ENCODE measurements at regions not wholly inside any gene's neighbourhood (a gene's known extent, or its start where the extent isn't known, plus 50 kb on each side); places are given as distances from the start of the nearest gene placed in this dataset.

GRCh38 chr9:79028101-79028500 lies 543.7 kb upstream of the TLE4 start:
- no peaks in the 10 kb centered on the region for H3K36me3 ChIP-seq
- no peak overlapping the region for H3K4me3 ChIP-seq

GRCh38 chr9:79034583-79034982 lies 537.2 kb upstream of the TLE4 start:
- intact Hi-C loops (cut with DNase I; ENCODE audit: low total_unique reads) = no loop called here
- H3K36me3 ChIP-seq = no peaks in the 10 kb centered on the region
- H3K4me3 ChIP-seq = no peak overlapping the region
- no peak for DNase-seq
- TF ChIP-seq POLR2A (IDR thresholded peaks at IDR 0.05) (no peak), EP300 (IDR thresholded peaks at IDR 0.05) (no peak), POLR2AphosphoS5 (IDR thresholded peaks at IDR 0.05) (no peak), CTCF (IDR thresholded peaks at IDR 0.05) (no peak)
- no peak overlapping the region for H3K27ac ChIP-seq
- peaks cover 0 to 3% (median 0%) of the 10 kb centered on the region in 3 donors for H3K27me3 ChIP-seq
- 88 to 94% (median 92%) methylated on average over 4 of the region's 4 CpGs for WGBS, 5 donors
- H3K4me1 ChIP-seq = no peaks in the 10 kb centered on the region
- H3K9me3 ChIP-seq = peaks cover 0 to 10% (median 3%) of the 10 kb centered on the region in 4 donors

More at GRCh38 chr9:79028101-79028500, 543.7 kb upstream of the TLE4 start:
- intact Hi-C loops (cut with DNase I; ENCODE audit: low total_unique reads) = no loop called here
- H3K4me1 ChIP-seq = no peaks in the 10 kb centered on the region
- no peak for TF ChIP-seq POLR2A (IDR thresholded peaks at IDR 0.05)
- no peak for TF ChIP-seq POLR2AphosphoS5 (IDR thresholded peaks at IDR 0.05)
- TF ChIP-seq EP300 (IDR thresholded peaks at IDR 0.05) = no peak
- TF ChIP-seq CTCF (IDR thresholded peaks at IDR 0.05) = no peak
- H3K9me3 ChIP-seq = peaks cover 0 to 1% (median 0%) of the 10 kb centered on the region in 4 donors
- no peak for DNase-seq
- WGBS, 5 donors = 31 to 43% (median 37%) methylated on average over 3 of the region's 3 CpGs
- no peak overlapping the region for H3K27ac ChIP-seq
- H3K27me3 ChIP-seq = no peaks in the 10 kb centered on the region

- 86 to 92% (median 88%) methylated on average over 19 of the region's 19 CpGs for WGBS, 5 donors
- H3K36me3 ChIP-seq = no peaks in the 10 kb centered on the region
- no peak overlapping the region for H3K27ac ChIP-seq
- H3K9me3 ChIP-seq = peaks cover 0 to 10% (median 3%) of the 10 kb centered on the region in 4 donors
- H3K4me1 ChIP-seq = no peaks in the 10 kb centered on the region
- H3K4me3 ChIP-seq = no peak overlapping the region
- H3K27me3 ChIP-seq = peaks cover 0 to 5% (median 0%) of the 10 kb centered on the region in 3 donors
- TF ChIP-seq CTCF (IDR thresholded peaks at IDR 0.05) (no peak), POLR2AphosphoS5 (IDR thresholded peaks at IDR 0.05) (no peak), POLR2A (IDR thresholded peaks at IDR 0.05) (no peak), EP300 (IDR thresholded peaks at IDR 0.05) (no peak)
- intact Hi-C loops (cut with DNase I; ENCODE audit: low total_unique reads) = no loop called here
- no peak for DNase-seq
Observed at GRCh38 chr9:79037338-79037737, 534.4 kb upstream of the TLE4 start.

- TF ChIP-seq POLR2A (IDR thresholded peaks at IDR 0.05) (no peak), CTCF (IDR thresholded peaks at IDR 0.05) (no peak), EP300 (IDR thresholded peaks at IDR 0.05) (no peak), POLR2AphosphoS5 (IDR thresholded peaks at IDR 0.05) (no peak)
- H3K4me1 ChIP-seq = no peaks in the 10 kb centered on the region
- WGBS, 5 donors = 35 to 56% (median 48%) methylated on average over 2 of the region's 2 CpGs
- H3K27ac ChIP-seq = no peak overlapping the region
- intact Hi-C loops (cut with DNase I; ENCODE audit: low total_unique reads) = no loop called here
- no peak overlapping the region for H3K4me3 ChIP-seq
- DNase-seq = no peak
- H3K36me3 ChIP-seq = no peaks in the 10 kb centered on the region
- H3K27me3 ChIP-seq = peaks cover 0 to 5% (median 0%) of the 10 kb centered on the region in 3 donors
- H3K9me3 ChIP-seq = peaks cover 0 to 6% (median 0%) of the 10 kb centered on the region in 4 donors
Observed at GRCh38 chr9:79040671-79041070, 531.1 kb upstream of the TLE4 start.

All from stomach (tissue), 8 donors.